ENCODE measurements at regions not wholly inside any gene's neighbourhood (a gene's known extent, or its start where the extent isn't known, plus 50 kb on each side); places are given as distances from the start of the nearest gene placed in this dataset.

GRCh38 chr1:222454186-222454585 lies 93.7 kb downstream of the HHIPL2 start:
- Histone ChIP-seq H3K4me3 (ENCODE audit: low read length) (no peak overlapping the region), H3K36me3 (replicated peaks; ENCODE audit: insufficient read depth, low read length) (no peaks in the 10 kb centered on the region), H3K9ac (ENCODE audit: low read length) (no peak overlapping the region), H2AFZ (ENCODE audit: low read length) (no peak overlapping the region), H3F3A (ENCODE audit: insufficient read depth, low read length) (no peaks in the 10 kb centered on the region), H3K79me2 (ENCODE audit: low read length) (no peaks in the 10 kb centered on the region), H3K27ac (ENCODE audit: low read length) (no peak overlapping the region), H3K9me2 (replicated peaks; ENCODE audit: insufficient read depth, low read length) (no peaks in the 10 kb centered on the region), H3K27me3 (replicated peaks; ENCODE audit: insufficient read depth, low read length) (no peaks in the 10 kb centered on the region), H3K4me2 (ENCODE audit: low read depth, low read length) (no peak overlapping the region), H4K20me1 (ENCODE audit: insufficient read depth, low read length) (no peaks in the 10 kb centered on the region), H3K4me1 (ENCODE audit: low read length) (peaks cover 4% of the 10 kb centered on the region), H3K9me3 (replicated peaks; ENCODE audit: insufficient read depth, low read length) (no peaks in the 10 kb centered on the region)
- no peak for DNase-seq
- TF ChIP-seq EZH2 (optimal IDR thresholded peaks at IDR 0.05; ENCODE audit: low read depth, low read length), result no peak
- TF ChIP-seq, protein P1, sequence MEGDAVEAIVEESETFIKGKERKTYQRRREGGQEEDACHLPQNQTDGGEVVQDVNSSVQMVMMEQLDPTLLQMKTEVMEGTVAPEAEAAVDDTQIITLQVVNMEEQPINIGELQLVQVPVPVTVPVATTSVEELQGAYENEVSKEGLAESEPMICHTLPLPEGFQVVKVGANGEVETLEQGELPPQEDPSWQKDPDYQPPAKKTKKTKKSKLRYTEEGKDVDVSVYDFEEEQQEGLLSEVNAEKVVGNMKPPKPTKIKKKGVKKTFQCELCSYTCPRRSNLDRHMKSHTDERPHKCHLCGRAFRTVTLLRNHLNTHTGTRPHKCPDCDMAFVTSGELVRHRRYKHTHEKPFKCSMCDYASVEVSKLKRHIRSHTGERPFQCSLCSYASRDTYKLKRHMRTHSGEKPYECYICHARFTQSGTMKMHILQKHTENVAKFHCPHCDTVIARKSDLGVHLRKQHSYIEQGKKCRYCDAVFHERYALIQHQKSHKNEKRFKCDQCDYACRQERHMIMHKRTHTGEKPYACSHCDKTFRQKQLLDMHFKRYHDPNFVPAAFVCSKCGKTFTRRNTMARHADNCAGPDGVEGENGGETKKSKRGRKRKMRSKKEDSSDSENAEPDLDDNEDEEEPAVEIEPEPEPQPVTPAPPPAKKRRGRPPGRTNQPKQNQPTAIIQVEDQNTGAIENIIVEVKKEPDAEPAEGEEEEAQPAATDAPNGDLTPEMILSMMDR (IDR thresholded peaks at IDR 0.05; ENCODE audit: low read length), result no peak
- no peak for TF ChIP-seq EZH2phosphoT487 (IDR thresholded peaks at IDR 0.05; ENCODE audit: low read length)

- H3K27me3 ChIP-seq (replicated peaks; ENCODE audit: insufficient read depth, low read length), result no peaks in the 10 kb centered on the region
- no peaks in the 10 kb centered on the region for H3K9me3 ChIP-seq (replicated peaks; ENCODE audit: insufficient read depth, low read length)
- no peaks in the 10 kb centered on the region for H3K9me2 ChIP-seq (replicated peaks; ENCODE audit: insufficient read depth, low read length)
- no peak overlapping the region for H3K4me2 ChIP-seq (ENCODE audit: low read depth, low read length)
- no peaks in the 10 kb centered on the region for H3F3A ChIP-seq (ENCODE audit: insufficient read depth, low read length)
- no peaks in the 10 kb centered on the region for H4K20me1 ChIP-seq (ENCODE audit: insufficient read depth, low read length)
- H3K79me2 ChIP-seq (ENCODE audit: low read length), result no peaks in the 10 kb centered on the region
- H3K4me1 ChIP-seq (ENCODE audit: low read length), result peaks cover 4% of the 10 kb centered on the region
- no peak overlapping the region for H2AFZ ChIP-seq (ENCODE audit: low read length)
- DNase-seq, result no peak
- H3K36me3 ChIP-seq (replicated peaks; ENCODE audit: insufficient read depth, low read length), result no peaks in the 10 kb centered on the region
- no peak overlapping the region for H3K4me3 ChIP-seq (ENCODE audit: low read length)
- H3K9ac ChIP-seq (ENCODE audit: low read length), result no peak overlapping the region
- TF ChIP-seq EZH2phosphoT487 (IDR thresholded peaks at IDR 0.05; ENCODE audit: low read length), result no peak
- H3K27ac ChIP-seq (ENCODE audit: low read length), result no peak overlapping the region
These were observed 95.9 kb downstream of the HHIPL2 start for GRCh38 chr1:222452031-222452430.

GRCh38 chr1:222443566-222443965 lies 104.3 kb downstream of the HHIPL2 start:
- H3K9me2 ChIP-seq (replicated peaks; ENCODE audit: insufficient read depth, low read length), result no peaks in the 10 kb centered on the region
- no peak overlapping the region for H3K9ac ChIP-seq (ENCODE audit: low read length)
- H3K27me3 ChIP-seq (replicated peaks; ENCODE audit: insufficient read depth, low read length), result no peaks in the 10 kb centered on the region
- no peaks in the 10 kb centered on the region for H3K9me3 ChIP-seq (replicated peaks; ENCODE audit: insufficient read depth, low read length)
- H3K4me2 ChIP-seq (ENCODE audit: low read depth, low read length), result no peak overlapping the region
- no peaks in the 10 kb centered on the region for H3K36me3 ChIP-seq (replicated peaks; ENCODE audit: insufficient read depth, low read length)
- no peak overlapping the region for H3K27ac ChIP-seq (ENCODE audit: low read length)
- H4K20me1 ChIP-seq (ENCODE audit: insufficient read depth, low read length), result no peaks in the 10 kb centered on the region
- H2AFZ ChIP-seq (ENCODE audit: low read length), result no peak overlapping the region
- TF ChIP-seq EZH2phosphoT487 (IDR thresholded peaks at IDR 0.05; ENCODE audit: low read length), result no peak
- TF ChIP-seq, protein P1 (IDR thresholded peaks at IDR 0.05; ENCODE audit: low read length), result no peak
- no peak for TF ChIP-seq EZH2 (optimal IDR thresholded peaks at IDR 0.05; ENCODE audit: low read depth, low read length)
- no peak for DNase-seq
- H3K79me2 ChIP-seq (ENCODE audit: low read length), result no peaks in the 10 kb centered on the region
- no peak overlapping the region for H3K4me3 ChIP-seq (ENCODE audit: low read length)
- no peaks in the 10 kb centered on the region for H3F3A ChIP-seq (ENCODE audit: insufficient read depth, low read length)
- H3K4me1 ChIP-seq (ENCODE audit: low read length), result no peaks in the 10 kb centered on the region

DNA sequence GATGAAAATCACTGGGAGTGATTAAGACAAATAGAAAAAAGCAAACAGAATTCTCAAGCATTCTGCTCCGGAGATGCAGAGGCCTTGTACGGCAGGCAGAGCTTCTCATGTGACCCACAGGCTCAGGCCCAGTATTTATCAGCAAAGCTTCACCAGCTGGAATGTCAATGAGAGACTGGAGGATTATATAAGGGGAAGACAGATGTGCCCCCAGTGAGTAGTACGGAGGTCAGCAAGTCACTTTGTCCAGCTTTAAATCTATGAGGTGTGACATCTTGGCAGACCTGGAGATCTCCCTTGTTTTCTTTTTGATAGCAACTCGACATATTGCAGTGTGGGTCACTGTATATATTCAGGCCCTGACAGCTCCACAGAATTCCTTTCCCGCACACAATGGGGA lies 106.8 kb downstream of the HHIPL2 start:
- Histone ChIP-seq H3K9ac (ENCODE audit: low read length) (no peak overlapping the region), H4K20me1 (ENCODE audit: insufficient read depth, low read length) (no peaks in the 10 kb centered on the region), H3K4me2 (ENCODE audit: low read depth, low read length) (no peak overlapping the region), H3K4me1 (ENCODE audit: low read length) (no peaks in the 10 kb centered on the region), H3K36me3 (replicated peaks; ENCODE audit: insufficient read depth, low read length) (no peaks in the 10 kb centered on the region), H3K79me2 (ENCODE audit: low read length) (no peaks in the 10 kb centered on the region), H3F3A (ENCODE audit: insufficient read depth, low read length) (no peaks in the 10 kb centered on the region), H2AFZ (ENCODE audit: low read length) (no peak overlapping the region), H3K27me3 (replicated peaks; ENCODE audit: insufficient read depth, low read length) (no peaks in the 10 kb centered on the region), H3K27ac (ENCODE audit: low read length) (no peak overlapping the region), H3K9me2 (replicated peaks; ENCODE audit: insufficient read depth, low read length) (no peaks in the 10 kb centered on the region), H3K4me3 (ENCODE audit: low read length) (no peak overlapping the region), H3K9me3 (replicated peaks; ENCODE audit: insufficient read depth, low read length) (no peaks in the 10 kb centered on the region)
- TF ChIP-seq EZH2 (optimal IDR thresholded peaks at IDR 0.05; ENCODE audit: low read depth, low read length) (no peak), EZH2phosphoT487 (IDR thresholded peaks at IDR 0.05; ENCODE audit: low read length) (no peak)
- TF ChIP-seq, protein P1 (IDR thresholded peaks at IDR 0.05; ENCODE audit: low read length), result no peak
- no peak for DNase-seq
